ENCODE measurements at regions not wholly inside any gene's neighbourhood (a gene's known extent, or its start where the extent isn't known, plus 50 kb on each side); places are given as distances from the start of the nearest gene placed in this dataset.

DNA sequence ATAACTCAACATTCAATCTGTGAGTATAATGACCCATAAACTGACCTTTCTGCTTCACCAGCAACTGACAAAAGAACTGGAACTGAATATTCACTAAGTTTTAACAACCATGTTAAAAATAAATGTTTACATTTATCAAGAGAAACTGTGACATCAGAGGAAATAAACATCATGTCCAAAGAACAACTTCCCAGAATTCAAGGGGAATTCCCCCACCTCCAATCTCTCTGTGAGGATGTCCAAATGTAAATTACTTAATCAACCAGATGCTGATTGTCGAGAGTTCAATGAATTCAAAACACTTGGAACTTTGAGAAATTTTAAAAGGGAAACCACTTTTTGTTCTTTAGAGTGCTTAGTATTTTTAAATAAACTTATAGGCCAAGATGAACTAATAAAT, 365.6 kb upstream of the ADGRL2 start:
- TF ChIP-seq, protein P1, sequence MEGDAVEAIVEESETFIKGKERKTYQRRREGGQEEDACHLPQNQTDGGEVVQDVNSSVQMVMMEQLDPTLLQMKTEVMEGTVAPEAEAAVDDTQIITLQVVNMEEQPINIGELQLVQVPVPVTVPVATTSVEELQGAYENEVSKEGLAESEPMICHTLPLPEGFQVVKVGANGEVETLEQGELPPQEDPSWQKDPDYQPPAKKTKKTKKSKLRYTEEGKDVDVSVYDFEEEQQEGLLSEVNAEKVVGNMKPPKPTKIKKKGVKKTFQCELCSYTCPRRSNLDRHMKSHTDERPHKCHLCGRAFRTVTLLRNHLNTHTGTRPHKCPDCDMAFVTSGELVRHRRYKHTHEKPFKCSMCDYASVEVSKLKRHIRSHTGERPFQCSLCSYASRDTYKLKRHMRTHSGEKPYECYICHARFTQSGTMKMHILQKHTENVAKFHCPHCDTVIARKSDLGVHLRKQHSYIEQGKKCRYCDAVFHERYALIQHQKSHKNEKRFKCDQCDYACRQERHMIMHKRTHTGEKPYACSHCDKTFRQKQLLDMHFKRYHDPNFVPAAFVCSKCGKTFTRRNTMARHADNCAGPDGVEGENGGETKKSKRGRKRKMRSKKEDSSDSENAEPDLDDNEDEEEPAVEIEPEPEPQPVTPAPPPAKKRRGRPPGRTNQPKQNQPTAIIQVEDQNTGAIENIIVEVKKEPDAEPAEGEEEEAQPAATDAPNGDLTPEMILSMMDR (IDR thresholded peaks at IDR 0.05), result no peak
- no peak for TF ChIP-seq POLR2A (IDR thresholded peaks at IDR 0.05)

Measured in right lobe of liver (tissue), 4 donors.